H1 (cell line): ENCODE measurements at regions not wholly inside any gene's neighbourhood (a gene's known extent, or its start where the extent isn't known, plus 50 kb on each side); places are given as distances from the start of the nearest gene placed in this dataset.

Experiments
- BRCA1 ChIP-seq: IDR thresholded peaks from 2 replicates; pipeline ENCODE4 v1.6.1; 2012; ENCODE audit warnings: low read depth, low read length, improper control_type of control experiment
- CHD2 ChIP-seq: IDR thresholded peaks from 2 replicates; pipeline ENCODE4 v1.6.1; 2012; ENCODE audit warnings: low read length, improper control_type of control experiment
- HDAC6 ChIP-seq: IDR thresholded peaks from one replicate; pipeline ENCODE4 v1.7.1; 2012; ENCODE audit warnings: low read depth, mild to moderate bottlenecking, inconsistent platforms, low read length, moderate library complexity
- JUND ChIP-seq: IDR thresholded peaks from 2 replicates; pipeline ENCODE4 v1.6.1; 2011; ENCODE audit warnings: mild to moderate bottlenecking, improper control_type of control experiment, low read length
- PHF8 ChIP-seq: fragments of 200-600 bp; sonication (generic); conservative IDR thresholded peaks from 2 replicates; pipeline ENCODE4 v1.7.1; 2012; ENCODE audit warnings: low read depth, mild to moderate bottlenecking, inconsistent platforms, low read length, moderate library complexity
- TAF1 ChIP-seq: IDR thresholded peaks from 2 replicates; pipeline ENCODE4 v1.6.1; 2011; ENCODE audit warnings: mild to moderate bottlenecking, low read depth, low read length
- TBP ChIP-seq: IDR thresholded peaks from 2 replicates; pipeline ENCODE4 v1.6.1; 2011; ENCODE audit warnings: low read depth, low read length, improper control_type of control experiment

DNA sequence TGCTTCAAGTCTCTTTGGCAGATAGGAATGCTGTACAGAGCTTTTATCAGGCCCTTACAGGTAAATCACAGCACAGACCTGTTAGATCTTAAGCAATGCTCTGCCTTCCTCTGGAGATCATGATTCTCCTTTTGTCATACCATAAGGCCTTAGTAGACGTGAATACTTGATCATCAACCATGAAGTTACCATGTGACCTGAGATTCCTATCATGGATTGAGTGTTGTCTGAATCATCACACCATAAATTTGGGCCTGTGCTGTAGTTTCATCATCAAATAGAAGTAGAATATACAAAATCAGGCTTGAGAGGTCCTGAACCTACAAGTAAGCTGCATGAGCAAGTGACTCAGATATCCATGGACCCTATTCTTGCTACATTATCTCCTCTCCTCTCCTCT is 466.8 kb upstream of the INTU start (continued):
- TF ChIP-seq CHD2 (no peak), JUND (no peak), BRCA1 (no peak), TAF1 (no peak), TBP (no peak), HDAC6 (no peak), PHF8 (no peak)
- TF ChIP-seq, all 59 proteins: peak for 0
